Suppressor macrophage treated with lipopolysaccharide for 4 hours (primary cell): ENCODE measurements at regions not wholly inside any gene's neighbourhood (a gene's known extent, or its start where the extent isn't known, plus 50 kb on each side); places are given as distances from the start of the nearest gene placed in this dataset.

Experiments used
- DNase-seq: peaks from one replicate; pipeline ENCODE4 v3.0.0-alpha.2; 2020

DNA sequence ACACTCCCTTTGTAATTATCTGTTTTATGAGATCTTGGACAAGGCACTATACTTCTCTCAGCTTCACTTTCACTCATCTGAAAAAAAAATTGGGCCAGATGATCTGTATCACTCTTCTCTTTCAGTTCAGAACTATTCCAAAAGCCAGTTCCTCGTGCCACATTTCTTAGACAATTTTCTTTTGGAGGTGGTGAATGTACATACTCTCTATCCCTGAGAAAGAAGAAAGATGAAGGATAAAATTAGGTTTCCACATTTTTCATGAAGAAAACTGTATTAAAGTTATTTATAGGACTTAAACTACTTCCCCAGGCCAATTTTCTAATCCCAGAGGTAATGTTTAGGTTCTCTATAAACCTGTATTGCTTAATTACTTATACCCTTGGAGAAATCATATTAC is 171.6 kb downstream of the SLC6A15 start:
- no peak for DNase-seq

DNA sequence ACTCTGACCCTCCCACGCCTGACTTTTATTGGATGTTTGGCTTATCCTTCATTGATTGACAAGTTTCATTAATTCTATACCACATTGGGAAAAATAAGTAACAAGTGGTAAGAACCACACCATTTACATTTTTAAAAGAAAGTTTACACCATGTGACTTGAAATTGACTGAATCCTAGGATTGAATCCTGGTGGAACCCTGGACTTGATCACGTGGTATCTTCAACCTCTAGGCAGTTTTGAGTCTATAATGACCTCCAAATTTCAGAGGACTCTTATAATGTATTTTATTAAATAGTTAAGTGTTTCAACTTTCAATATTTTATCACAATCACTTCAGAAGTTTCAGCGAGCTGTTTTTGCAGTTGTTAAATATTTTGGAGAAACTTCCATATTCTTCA is 172.0 kb downstream of the SLC6A15 start:
- no peak for DNase-seq

DNA sequence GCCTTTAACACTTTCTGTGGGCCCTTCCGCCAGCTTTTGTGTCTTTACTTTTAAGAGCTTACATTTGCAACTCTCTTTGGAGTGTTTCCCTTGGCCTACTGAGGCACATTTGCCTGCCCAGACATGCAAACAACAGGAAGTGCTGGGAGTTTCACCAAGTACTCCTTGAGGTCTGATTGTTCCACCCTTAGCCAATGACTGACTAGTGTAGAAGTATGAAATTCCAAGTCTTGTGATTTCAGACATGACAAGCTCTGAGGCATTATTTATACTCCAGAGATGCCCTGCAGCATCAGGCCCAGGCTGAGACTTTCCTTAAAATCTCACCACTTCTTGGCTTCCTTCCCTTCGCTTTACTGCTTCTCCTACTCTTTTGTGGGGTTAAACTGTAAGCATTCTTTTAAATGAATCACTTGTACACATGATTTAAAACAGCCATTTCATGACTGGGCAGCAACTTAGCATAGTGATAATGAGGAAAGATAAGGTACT is 174.1 kb downstream of the SLC6A15 start:
- DNase-seq = no peak

DNA sequence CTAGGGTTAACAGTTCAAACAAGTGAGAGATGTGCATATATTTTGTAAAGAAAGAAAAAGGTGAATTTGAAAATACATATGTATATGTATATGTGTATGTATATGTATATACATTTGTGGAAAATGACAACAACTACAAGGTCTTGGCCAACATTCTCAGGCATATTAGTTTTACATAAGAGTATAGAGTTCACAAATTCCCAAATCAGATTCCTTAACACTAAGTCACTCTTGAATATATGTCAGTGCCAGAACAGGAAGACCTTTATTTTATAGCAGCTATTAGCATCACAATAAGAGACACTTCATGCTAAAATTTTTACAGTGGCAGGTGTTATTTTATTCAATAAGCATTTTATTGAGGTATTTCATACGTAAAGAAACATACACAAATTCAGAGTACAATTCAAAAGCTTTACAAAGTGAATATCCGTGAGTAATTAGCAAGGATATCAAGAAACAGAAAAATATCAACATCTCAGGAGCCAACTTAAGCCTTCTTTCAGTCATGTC is 179.7 kb downstream of the SLC6A15 start:
- DNase-seq = no peak

DNA sequence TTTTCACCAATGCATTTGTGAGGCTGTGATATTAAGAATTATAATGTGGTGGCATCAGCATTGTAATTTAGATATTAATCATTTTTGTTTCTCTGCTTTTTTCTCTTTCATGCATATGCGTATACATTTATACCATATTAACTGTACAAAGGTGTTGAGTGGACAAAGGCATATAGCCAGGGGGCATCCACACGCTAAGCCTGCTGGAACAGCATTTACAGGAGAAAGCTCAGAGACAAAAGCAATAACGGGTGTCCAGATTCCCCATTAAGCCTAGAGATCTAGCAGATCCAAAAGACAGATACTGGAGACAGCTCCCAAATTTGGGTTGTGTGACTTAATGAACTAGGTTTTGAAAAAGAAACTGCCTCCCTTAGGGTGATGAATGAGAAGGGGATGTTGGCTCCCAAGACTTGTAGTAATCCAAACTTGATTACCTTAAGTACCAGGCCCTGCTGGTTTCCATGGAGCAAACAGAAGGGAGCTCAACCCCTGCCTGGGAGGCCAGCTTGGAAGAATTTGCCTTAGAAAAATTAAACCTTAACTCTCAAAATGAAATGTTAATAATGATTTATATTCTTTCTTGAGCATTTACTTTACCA is 181.9 kb downstream of the SLC6A15 start:
- no peak for DNase-seq

DNA sequence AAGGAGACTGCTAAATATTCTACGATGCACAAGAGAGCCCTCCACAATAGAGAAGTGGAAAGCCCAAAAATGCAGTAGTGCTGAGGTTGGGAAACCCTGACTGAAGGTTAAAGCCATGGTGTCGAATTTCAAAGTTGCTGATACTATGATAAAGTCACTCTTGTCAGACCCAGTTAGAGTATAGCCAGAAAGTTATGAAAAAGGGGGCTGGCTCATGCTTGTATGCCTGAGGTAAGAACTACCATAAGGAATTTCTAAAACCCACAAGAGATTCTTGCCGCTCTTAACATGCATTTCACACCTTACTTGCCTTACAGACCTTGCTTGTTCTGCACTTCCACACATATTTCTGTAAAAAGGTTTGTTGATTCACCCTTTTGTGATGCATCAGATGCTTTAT is 184.6 kb downstream of the SLC6A15 start:
- DNase-seq = no peak

DNA sequence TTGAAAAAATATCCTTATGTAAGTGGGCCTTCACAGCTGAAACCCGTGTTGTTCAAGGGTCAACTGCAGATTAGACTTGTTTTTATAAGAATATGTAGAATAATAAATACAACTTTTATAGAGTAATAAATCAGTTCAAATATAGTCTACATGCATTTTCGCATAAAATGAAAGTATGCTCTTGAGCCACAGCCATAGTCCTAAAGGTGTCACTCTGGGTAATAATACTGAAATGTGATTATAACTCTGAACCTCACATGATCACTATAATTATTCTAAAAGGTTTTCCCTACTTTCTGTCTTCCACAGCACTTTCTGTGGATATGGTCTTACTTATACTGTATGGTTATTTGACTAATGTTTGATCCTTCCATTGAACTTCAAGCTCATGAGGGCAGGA is 185.8 kb downstream of the SLC6A15 start:
- DNase-seq = no peak

DNA sequence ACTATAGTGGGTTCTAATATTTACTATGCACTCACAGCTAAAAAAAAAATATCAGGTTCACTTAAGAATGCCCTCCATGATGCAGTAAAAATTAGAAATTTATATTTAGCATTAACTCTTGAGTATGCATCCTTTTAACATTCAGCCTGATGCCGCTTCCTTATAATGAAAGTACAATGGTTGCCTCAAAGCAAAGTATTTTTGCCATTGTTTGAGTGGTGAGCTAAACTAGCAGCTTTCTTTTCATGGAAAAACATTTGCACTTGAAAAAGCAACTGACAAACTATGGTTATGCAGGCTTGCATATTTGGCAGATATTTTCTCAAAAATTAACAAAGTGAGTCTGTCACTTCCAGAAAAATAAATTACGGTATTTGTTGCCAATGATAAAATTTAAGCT is 188.6 kb downstream of the SLC6A15 start:
- DNase-seq = no peak

DNA sequence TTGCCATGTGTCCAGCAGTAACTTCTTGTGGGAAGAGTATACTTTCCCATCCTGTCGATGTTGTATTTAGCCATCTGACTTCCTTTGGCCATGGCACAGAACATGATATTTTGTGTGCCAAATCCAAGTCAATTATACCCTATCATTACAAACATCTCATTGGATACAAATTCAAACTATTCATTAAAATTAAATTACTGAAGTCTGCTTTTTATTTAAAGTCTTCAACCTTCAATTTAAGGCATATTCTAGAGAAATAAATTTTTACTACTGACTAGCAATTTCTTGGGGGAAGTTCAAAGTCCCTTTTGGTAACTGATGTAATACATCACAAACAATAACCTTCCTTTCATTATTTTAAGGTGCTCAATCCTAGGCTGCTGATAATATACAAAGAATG is 192.6 kb downstream of the SLC6A15 start:
- no peak for DNase-seq

DNA sequence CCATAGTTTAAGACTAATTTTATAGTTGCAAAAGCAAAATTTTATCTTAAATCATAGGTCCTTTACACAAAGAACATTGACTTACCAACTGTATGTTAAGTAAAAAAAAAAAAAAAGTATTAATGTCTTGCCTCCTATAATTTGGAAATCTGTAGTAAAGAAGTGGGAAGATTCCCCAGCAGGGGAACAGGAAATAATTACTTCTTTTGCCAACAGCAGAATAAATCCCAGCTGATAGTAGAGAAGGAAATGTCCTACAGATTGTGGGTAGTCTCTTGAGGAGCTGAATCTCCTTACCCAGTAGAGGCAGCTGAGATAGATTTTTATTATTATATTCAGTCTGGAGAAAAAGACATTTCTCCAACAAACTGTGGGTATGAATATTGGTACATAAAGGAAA is 193.7 kb downstream of the SLC6A15 start:
- DNase-seq = no peak

DNA sequence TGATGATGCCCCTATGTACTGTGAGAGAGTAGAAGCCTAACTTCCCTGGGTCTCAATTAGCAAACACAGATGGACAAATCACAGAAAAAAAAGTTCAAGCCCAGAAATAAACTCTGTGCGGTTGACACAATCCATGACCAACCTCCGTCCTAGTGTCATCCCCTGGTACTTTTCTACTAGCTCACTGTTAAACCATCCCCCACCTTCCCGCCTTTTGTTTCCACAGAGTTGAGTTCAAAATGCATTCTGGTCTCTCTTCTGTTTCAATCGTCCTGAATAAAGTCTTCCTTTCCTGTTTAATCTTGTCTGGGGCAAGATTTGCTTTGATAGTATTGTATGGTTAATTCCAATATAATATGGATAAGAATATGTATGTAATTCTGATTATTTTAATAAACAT is 199.9 kb downstream of the SLC6A15 start:
- DNase-seq = no peak

DNA sequence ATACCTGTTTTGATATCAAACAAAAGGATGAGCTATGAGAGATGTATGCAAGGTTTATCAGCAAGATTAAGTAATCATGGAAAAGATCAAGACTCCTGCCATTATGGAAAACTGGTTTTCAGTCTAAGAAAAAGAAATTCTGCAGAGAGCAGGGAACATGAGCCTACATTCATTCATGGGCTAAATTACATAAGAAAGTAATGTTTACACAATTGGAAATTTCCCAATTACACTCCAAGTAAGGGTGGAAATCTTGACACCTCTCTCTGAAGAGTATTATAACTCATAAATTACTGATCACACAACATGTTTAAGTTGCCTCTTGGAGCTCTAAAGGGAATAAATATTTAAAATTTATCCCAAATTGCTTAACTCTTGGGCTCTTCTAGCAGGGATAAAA is 206.2 kb downstream of the SLC6A15 start:
- no peak for DNase-seq

DNA sequence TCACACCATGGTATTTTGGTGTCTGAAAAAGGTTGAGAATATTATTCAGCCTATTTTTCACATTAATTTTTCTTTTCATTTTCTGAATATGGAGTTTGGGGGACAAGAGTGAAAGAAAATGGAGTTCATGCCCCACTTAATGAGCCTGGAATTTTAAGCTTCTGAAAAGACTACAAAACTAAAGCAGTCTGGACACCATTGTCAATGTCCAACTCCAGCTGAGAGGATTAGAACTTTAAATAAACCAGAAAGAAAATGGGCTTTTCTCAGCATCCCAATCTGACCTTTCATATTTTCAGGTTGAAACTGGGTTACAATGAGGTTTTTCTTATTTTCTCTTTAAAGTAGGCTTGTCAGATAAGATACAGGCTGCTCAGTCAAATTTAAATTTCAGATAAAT is 207.7 kb downstream of the SLC6A15 start:
- no peak for DNase-seq

DNA sequence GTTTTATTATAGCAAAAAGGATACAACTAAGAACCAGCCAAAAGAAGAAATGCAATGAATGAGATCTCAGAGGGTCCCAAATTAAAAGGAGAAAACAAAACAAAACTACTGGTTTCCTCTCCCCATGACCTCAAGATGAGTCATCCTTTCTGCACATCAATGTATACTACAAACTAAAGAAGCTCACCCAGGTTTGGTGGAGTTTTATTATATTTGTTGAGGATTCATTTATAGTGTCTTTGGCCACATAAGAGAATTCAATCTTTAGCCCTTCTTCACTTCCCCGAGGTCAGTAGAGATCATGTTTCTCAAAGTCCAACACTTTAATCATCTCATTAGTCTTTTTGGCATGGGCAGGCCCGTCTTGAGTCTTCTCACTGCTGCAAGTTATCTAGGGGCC is 210.6 kb downstream of the SLC6A15 start:
- DNase-seq = no peak

DNA sequence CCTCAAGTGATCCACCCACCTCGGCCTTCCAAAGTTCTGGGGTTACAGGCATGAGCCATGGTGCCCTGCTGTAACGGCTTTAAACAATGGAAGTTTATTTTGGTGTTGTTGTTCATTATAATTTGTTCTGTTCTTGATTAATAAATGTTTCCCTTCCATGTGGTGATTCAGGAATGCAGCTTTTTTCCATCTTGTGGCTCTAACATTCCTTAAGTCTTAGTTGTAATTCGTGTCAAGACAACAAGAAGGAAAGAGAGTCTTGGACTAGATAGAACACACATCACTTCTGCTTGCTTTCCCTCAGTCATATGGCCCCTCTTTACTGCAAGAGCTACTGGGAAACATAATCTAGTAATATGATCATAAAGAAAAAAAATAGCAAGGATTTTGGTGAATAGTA is 211.6 kb downstream of the SLC6A15 start:
- DNase-seq = no peak

DNA sequence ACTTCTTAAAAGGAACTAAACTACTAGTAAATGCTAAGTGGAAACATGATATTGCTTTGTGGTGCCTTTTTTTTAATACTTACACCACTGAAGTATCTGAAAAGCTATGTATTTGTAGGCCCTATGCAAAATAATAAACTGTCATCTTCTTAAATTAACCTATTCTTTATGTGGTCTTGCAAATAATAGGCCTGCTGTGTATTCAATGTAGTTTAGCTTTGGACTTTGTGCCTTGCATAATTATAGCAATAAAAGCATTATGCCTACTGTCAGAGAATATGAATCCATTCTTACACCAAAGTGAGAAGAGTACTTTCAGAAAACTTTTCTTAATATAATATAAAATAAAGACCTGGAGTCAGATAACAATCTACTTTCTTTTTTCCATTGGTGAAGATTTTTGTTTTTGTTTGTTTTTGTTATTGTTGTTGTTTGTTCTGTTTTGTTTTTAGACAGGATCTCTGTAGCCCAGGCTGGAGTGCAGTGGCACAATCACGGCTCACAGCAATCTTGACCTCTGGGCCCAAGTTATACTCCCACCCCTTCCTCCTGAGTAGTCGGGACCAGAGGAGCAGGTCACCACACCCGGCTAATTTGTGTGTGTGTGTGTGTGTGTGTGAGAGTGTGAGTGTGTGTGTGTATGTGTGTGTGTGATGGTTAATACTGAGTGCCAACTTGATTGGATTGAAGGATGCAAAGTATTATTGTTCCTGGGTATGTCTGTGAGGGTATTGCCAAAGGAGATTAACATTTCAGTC is 213.8 kb downstream of the SLC6A15 start:
- DNase-seq = no peak

DNA sequence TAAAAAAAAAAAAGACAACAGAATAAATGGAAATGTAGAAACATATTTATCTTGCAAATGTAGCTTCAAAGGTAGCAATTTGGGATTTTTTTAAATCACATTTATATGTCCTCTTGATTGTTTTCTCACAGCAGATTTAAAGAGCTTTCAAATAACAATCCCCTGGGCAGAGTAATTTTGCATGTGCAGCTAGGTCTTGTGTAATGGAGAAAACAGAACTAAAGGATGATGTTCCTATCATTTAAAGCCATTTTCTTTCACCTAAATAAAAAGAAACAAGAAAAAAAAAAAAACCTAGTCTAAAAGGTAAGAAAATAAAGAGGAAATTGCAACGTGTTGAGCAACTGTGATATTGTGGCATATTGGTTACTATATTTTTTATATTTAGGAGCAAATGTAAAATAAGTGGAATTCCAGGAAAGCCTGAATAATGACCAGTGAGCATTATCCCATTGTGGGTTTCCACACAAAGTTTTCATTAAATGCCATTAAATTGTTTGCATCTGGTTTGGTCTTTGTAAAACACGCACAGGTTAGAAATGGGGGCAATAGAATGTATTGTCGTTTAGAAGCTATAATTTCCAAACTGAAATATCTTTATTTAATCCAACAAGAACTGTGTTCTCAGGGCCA is 215.6 kb downstream of the SLC6A15 start:
- DNase-seq = no peak

DNA sequence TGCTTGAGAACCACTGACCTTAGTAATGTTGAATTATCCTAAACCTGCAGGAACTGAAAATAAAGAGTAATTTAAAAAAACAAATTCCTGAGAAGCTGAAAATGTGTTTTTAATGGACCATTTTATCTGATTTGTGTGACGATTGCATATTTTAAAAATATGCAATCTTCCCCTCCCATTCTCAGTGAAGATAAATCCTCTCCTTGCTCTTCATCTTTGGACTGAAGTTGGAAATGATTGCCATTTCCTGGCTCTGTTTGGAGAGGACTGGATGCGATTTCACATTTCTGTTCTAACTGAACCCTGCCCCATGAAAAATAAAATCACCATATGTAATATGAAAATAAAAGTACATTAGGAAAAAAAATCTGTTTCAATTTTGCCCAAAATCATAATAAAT is 216.3 kb downstream of the SLC6A15 start:
- no peak for DNase-seq

DNA sequence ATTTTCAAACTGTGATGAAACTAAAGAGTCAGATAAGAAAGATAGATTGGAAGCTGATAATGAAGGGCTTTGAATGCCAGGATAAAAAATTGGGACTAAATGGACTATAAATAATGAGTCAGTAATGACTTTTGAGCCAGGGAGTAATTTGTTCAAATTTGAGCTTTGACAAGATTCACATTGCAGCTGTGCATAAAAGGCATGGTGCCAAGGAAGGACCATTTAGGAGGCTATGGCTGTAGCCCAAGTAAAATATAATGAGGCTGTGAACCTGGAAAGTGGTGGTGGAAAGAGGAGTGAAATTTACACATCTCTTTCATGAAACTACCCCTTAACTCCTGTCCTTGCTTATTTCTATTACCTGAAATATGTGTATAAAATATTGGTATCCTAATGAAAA is 218.5 kb downstream of the SLC6A15 start:
- no peak for DNase-seq

DNA sequence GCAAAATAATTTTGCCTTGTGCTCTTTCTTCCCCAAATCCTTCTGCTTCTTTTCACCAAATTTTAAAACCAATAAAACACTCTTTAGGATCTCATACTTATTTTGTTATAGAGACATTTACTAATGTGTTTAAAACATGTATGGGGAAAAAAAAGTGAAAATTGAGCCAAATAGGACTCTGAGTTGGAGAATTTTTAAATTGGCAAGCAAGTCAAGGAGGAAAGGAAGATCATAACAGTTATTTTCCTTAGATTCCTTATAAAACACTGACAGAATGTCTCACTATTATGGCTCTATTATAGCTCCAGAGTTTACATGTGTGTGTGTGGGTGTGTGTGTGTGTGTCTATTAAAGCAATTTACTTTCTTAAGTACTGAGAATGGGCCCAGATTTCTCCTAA is 220.5 kb downstream of the SLC6A15 start:
- no peak for DNase-seq

DNA sequence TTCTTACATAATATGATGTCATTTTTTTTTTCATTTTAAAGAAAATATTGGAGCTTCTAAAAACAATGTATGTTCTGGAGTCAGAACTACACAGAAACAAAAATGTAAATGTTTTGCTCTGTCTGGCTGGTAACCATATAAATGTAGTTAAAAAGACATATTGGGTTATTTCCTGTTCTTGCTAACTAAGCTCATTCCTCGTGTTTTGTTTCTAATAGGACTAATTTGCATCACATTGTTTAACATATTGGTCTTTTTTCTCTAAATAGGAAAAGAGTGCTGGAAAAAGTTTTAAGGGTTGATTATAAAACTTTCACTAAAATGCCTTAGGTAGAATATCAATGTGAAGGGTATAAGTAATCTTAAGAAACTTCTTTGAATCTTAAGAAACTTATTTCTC is 221.3 kb downstream of the SLC6A15 start:
- no peak for DNase-seq

DNA sequence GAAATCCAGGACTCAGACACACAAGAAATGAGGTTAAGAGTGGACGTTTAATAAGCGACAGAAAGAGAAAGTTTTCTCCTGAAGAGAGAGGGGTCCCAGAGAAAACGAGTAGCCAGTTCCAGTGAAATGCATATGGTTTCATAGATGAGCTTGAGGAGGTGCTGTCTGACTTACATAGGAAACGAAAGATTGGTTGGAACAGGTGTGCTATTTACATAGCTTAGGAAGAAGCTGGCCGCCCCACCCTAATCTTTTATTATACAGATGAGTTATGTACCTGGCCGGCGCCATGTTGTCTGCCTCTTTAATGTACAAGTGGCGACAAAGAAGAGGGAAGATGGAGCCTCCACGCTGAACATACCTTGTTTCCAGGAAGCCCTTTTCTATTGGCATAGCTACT is 223.0 kb downstream of the SLC6A15 start:
- DNase-seq = no peak

DNA sequence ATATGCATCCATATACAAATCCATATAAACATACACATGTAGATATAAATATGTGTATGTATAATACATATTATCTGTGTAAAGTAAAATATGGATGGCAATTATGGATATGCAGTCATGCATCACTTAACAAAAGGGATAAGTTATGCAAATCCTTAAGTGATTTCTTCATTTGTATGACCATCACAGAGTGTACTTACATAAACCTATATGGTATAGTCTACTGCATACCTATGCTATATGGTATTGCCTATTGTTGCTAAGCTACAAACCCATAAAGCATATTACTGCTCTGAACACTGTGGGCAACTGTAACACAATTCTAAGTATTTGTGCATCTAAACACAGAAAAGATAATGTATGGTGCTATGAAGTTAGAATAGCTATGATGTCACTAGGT is 227.2 kb downstream of the SLC6A15 start:
- no peak for DNase-seq

DNA sequence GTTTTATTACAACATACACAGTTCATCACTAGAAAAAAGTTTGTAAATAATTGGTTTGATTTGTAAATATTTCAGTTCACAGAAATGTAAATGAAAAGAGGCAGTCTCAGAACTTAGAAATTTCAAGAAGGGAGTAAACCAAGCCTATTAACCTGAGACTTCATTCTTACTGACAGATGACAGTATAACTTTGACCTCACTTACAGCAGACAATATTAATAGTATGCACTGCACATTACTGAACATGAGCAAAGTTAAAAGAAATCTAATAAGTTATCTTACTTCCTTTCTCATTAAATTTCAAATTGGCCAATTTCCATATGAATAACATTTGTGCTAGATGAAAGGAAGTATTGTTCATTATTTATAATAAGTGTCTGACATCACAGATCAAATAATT is 235.8 kb downstream of the SLC6A15 start:
- no peak for DNase-seq
